Fibroblast of pulmonary artery (primary cell): ENCODE measurements at regions not wholly inside any gene's neighbourhood (a gene's known extent, or its start where the extent isn't known, plus 50 kb on each side); places are given as distances from the start of the nearest gene placed in this dataset.

Experiments
- DNase-seq: peaks from one replicate; pipeline ENCODE4 v3.0.0-alpha.2; 2010; ENCODE audit warnings: low read depth
- H3K4me3 ChIP-seq: replicated peaks from 2 replicates; pipeline ENCODE4 v1.5.1; 2011; ENCODE audit warnings: low read depth, mild to moderate bottlenecking, control low read depth, low read length, moderate library complexity
- TF ChIP-seq, protein P1 (sequence below): IDR thresholded peaks from 2 replicates; pipeline ENCODE4 v1.5.1; 2011; ENCODE audit warnings: mild to moderate bottlenecking, control low read depth, low read length, inconsistent platforms; ENCODE audit errors: missing control alignments

DNA sequence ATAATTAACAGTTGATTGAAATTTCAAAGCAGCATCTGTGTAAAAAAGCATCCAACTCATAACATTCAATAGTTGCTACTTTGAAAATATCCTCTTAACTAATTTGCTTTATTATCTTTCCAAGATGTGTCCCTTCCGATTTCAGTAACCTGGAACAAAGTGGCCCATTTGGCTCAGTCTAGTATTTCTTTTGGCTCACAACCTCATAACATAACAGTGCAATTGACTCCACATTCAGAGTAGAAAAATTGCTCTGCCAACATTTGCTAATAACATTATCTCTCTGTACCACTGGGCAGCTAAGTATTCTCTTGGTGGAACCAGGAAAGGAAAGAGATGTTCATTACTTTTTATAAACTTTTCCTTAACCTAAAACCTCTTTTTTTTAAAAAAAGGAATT, 571.1 kb upstream of the ARGLU1 start:
- no peak for DNase-seq
- TF ChIP-seq, protein P1, sequence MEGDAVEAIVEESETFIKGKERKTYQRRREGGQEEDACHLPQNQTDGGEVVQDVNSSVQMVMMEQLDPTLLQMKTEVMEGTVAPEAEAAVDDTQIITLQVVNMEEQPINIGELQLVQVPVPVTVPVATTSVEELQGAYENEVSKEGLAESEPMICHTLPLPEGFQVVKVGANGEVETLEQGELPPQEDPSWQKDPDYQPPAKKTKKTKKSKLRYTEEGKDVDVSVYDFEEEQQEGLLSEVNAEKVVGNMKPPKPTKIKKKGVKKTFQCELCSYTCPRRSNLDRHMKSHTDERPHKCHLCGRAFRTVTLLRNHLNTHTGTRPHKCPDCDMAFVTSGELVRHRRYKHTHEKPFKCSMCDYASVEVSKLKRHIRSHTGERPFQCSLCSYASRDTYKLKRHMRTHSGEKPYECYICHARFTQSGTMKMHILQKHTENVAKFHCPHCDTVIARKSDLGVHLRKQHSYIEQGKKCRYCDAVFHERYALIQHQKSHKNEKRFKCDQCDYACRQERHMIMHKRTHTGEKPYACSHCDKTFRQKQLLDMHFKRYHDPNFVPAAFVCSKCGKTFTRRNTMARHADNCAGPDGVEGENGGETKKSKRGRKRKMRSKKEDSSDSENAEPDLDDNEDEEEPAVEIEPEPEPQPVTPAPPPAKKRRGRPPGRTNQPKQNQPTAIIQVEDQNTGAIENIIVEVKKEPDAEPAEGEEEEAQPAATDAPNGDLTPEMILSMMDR, result no peak
- no peak overlapping the region for H3K4me3 ChIP-seq

DNA sequence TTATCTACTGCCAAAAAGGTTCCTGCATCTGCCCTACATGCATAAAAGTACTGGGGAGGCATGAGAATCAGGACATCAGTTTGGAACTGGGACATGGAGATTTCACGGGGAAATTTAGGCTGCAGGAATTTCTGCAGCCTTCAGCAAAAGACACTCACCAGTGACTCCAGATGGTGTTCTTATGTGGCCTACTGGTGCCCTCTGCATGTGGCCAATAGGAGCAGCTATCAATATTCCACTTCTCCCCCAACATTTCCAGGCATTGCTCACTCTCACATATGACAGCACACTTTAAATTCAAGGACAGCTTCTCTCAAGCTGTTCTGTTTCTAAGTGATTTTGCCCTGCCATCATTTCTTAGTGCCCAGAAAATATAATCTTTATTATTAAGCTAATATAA, 570.5 kb upstream of the ARGLU1 start:
- DNase-seq, result no peak
- no peak overlapping the region for H3K4me3 ChIP-seq
- TF ChIP-seq, protein P1, result no peak

DNA sequence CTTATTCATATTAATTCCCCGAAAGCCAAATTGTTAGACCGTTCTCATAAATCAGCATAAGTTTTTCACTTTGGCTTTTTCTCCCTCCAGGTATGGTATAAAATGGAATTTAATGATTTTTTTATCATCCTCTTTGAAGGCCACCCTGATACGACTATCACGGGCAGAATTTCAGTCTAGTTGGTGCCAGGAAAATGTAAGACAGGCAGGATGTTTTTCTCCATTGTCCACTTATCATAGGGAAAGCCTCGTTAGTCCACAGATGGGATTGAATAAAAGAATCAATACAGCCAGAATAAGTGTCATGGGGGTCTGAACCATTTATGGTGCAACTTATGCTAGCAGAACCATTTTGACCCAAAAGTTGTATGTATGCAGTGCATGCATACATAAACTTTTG, 566.0 kb upstream of the ARGLU1 start:
- no peak for DNase-seq
- TF ChIP-seq, protein P1, result no peak
- H3K4me3 ChIP-seq, result no peak overlapping the region

DNA sequence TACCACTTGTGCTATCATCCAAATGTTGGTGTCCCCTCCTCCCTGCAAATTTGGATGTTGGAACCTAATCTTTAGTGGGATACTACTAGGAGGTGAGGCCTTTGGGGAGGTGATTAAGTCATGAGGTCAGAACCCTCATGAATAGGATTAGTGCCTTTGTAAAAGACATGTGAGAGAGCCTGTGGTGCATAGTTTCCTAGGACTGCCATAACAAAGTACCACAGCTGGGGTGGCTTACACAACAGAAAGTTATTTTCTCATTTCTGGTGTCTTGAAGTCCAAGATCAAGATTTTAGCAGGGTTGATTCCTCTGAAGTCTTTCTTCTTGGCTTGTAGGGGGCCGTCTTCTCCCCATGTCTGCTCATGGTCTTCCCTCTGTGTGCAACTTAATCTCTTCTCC, 562.6 kb upstream of the ARGLU1 start:
- H3K4me3 ChIP-seq, result no peak overlapping the region
- TF ChIP-seq, protein P1, result no peak
- DNase-seq, result no peak

DNA sequence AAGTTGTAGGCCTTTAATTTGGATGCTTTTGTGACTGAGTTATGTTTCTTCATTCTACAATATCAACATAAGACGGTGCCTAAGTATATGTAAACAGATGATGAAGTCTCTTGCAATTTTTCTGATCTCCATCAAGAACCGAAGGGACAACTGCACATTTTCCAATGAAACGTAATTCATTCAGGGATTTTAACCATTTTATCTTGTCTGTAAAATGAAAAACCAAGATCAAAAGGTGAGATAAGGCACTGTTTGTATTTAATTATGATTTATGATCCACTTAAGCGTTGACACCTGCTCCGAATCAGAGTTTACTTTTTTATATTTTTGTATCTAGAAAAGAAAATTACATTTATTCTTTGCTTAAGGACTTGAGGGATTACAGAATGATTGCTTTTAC, 556.8 kb upstream of the ARGLU1 start:
- TF ChIP-seq, protein P1, result no peak
- DNase-seq, result no peak
- H3K4me3 ChIP-seq, result no peak overlapping the region

DNA sequence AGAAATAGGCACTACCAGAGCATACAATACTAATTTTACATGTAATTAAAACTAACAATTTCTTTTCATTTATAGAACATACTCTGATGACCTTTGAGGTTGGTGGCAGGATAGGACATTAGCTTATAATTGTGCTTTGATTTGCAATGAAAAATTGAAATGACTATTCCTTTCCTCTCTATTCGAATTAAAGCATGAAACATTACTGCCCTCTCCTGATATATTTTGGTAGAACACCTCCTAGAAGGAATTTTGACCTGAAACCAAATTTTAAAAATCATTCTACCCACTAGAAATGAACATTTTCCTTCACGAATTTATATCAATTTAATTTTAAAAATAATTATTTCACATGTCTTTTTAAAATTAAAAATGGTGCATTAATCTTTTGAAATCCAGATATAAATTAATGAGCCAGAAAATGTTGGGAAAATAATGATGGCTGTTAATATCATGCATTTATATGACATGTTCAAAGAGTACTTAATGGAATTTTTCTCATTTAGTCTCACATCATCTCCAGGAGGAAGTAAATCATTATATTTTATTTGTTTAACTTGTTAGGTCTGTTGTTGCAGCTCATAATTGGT, 556.3 kb upstream of the ARGLU1 start:
- peak; percentile 26 for DNase-seq
- TF ChIP-seq, protein P1, result peak; percentile 45
- no peak overlapping the region for H3K4me3 ChIP-seq

DNA sequence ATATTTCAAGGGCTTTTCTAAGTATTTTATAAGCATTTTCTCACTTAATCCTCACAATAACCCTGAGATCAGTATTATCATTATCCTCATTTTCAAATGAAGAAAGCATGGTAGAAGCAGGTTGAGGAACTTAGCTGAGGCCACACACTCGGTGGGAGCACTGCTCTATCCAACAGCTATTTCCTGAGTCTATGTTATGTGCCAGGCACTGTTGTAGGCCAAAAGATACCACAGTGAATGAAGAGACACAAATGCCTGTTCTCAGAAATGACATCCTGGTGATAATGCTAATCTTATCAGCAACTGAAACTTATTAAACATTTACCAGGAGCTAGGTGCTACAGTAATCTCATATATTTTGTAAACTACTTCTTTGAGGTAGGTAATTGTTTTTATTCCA, 553.9 kb upstream of the ARGLU1 start:
- no peak overlapping the region for H3K4me3 ChIP-seq
- DNase-seq, result no peak
- TF ChIP-seq, protein P1, result no peak
